Lower leg skin (tissue), 3 donors: ENCODE measurements at regions not wholly inside any gene's neighbourhood (a gene's known extent, or its start where the extent isn't known, plus 50 kb on each side); places are given as distances from the start of the nearest gene placed in this dataset.

Experiments
- CTCF ChIP-seq, 3 donors: fragments of 450-650 bp; IDR thresholded peaks; one replicate each; pipeline ENCODE4 v1.5.1; 2016; ENCODE audit warnings: antibody characterized with exemption in 3 of 3, mild to moderate bottlenecking in 3 of 3, moderate library complexity in 2 of 3
- POLR2A ChIP-seq, 2 donors: fragments of 450-650 bp; IDR thresholded peaks; one replicate each; pipeline ENCODE4 v1.6.1; 2016 to 2017; ENCODE audit warnings: antibody characterized with exemption in 2 of 2, mild to moderate bottlenecking in 1 of 2, moderate library complexity in 1 of 2

GRCh38 chr9:119026120-119026519 is 343.1 kb downstream of the BRINP1 start:
- TF ChIP-seq CTCF (IDR thresholded peaks at IDR 0.05) (no peak), POLR2A (IDR thresholded peaks at IDR 0.05) (no peak)
